HG03095 (cell line): ENCODE measurements at regions not wholly inside any gene's neighbourhood (a gene's known extent, or its start where the extent isn't known, plus 50 kb on each side); places are given as distances from the start of the nearest gene placed in this dataset.
A peak's percentile ranks its signal among the peaks of the same experiment; 100 is the strongest.
"Not testable (repeated sequence)": the region's sequence is repeated elsewhere in the genome, so short reads cannot be mapped to it uniquely, and the experiment has no call there.

ENCODE experiments used
- ATAC-seq: cut with Tn5 transposase; IDR thresholded peaks from one replicate; pipeline ENCODE4 v1.9.1; 2021; ENCODE audit warnings: moderate library complexity; ENCODE audit not compliant: unreplicated experiment

DNA sequence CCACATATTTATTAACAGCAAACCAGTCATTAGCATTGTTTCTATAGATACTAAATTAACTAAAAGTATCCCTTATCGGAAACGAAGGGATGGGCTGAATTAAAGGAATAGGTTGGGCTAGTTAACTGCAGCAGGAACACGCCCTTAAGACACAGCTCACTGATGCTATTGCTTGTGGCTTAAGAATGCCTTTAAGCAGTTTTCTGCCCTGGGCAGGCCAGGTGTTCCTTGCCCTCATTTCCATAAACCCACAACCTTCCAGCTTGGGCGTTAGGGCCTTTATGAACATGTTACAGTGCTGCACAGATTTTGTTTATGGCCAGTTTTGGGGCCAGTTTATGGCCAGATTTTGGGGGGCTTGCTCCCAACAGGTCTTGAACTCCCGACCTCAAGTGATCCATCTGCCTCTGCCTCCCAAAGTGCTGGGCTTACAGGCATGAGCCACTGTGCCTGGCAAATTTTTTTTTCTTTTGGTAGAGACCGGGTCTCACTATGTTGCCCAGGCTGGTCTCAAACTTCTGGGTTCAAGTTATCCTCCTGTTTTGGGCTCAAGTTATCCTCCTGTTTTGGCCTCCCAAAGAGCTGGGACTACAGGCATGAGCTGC lies 90.1 kb upstream of the GRIN2A start:
- not testable (repeated sequence) for ATAC-seq

DNA sequence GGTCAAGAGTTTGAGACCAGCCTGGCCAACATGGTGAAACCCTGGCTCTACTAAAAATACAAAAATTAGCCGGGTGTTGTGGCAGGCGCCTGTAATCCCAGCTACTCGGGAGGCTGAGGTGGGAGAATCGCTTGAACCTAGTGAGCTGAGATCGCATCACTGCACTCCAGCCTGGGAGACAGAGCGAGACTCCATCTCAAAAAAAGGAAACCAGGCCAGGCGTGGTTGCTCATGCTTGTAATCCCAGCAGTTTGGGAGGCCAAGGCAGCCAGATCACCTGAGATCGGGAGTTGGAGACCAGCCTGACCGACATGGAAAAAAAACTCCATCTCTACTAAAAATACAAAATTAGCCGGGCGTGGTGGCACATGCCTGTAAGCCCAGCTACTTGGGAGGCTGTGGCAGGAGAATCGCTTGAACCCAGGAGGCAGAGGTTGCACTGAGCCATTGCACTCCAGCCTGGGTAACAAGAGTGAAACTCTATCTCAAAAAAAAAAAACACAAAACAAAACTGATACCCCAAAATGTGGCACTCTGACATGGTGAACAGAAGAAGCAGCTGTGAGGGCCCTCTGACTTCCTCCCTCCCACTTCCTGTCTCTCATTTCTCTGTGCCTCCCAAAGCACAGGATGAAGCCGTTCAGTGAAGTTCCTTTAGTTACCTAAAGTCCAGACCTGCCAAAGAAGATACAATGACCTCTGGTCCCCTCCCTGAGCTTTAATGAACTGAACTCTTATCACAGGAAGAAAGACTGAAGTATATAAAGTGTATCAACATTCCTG lies 93.2 kb upstream of the GRIN2A start:
- ATAC-seq, result peak; percentile 73

DNA sequence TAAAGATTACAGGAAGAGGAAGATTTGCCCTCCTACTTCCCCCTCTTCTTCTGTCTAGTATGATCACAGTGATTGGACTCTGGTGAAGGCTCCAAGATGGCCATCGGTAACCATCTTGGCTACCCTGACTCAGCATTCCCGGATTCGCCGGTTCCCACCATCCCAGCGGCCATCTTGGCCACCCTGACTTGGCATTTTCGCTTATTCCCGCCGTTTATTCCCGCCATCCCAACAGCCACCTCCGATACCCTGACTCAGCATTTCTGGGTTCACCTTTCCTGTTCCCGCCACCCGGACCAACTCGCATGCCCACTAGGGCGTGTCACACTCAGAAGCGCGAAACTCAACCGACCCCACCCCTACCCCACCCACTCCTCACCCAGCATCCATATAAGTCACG lies 95.4 kb upstream of the GRIN2A start:
- ATAC-seq, result no peak

DNA sequence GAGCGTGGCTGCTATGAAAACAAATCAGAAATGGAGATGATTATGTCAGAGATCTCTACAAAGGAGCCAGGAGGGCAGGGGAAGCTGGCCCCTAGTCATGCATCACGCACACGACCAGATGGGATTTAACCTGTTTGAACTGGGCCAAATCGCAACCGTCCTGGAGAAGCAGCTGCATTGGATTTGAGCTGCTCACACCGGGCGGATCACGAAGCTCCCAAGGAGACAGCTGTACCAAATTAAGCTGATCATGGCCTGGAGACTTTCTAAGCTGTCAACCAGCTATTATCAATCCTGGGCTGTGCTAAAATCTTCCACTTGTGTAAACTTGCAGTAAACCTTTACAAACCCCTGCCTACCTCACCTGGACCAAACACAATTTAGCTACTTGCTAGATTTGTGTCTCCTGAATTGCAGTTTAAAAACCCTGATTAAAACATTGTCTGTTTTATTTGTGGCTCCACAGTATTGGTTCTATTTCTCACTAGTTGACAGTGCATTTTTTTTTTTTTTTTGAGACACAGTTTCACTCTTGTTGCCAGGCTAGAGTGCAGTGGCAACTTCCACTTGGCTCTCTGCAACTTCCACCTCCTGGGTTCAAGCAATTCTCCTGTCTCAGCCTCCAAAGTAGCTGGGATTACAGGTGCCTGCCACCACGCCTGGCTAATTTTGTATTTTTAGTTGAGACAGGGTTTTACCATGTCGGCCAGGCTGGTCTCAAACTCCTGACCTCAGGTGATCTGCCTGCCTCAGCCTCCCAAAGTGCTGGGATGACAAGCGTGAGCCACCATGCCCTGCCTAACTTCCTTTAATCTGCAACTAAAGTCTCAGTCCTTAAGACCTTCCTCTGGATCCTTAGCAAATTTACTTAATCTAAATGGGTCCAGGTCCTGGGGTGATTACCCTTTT lies 98.3 kb upstream of the GRIN2A start:
- no peak for ATAC-seq

DNA sequence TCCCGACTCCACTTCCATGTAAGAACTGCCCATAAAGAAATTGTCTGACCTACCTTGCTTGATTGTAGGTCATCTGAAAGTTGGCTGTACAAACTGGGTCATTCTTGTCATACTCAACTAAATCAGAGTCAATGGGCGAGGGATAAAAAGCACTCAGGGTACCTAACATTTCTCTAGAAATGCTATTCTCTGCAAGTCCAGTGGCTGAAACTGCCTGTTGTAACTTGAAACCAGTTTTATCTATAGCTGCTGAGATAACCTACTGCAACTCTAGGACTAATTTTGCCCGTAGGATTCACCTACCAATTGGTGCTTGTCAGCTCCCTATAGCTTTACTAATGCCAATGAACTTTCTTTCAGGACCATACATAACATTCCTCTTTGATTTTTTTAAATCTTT lies 100.1 kb upstream of the GRIN2A start:
- no peak for ATAC-seq

DNA sequence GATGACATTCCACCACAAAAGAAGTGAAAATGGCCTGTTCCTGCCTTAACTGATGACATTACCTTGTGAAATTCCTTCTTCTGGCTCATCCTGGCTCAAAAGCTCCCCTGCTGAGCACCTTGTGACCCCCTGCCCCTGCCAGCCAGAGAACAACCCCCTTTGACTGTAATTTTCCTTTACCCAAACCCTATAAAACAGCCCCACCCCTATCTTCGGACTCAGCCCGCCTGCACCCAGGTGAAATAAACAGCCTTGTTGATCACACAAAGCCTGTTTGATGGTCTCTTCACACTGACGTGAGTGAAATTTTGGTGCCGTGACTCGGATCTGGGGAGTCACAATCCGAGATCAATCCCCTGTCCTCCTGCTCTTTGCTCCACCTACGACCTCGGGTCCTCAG lies 101.0 kb upstream of the GRIN2A start:
- not testable (repeated sequence) for ATAC-seq

DNA sequence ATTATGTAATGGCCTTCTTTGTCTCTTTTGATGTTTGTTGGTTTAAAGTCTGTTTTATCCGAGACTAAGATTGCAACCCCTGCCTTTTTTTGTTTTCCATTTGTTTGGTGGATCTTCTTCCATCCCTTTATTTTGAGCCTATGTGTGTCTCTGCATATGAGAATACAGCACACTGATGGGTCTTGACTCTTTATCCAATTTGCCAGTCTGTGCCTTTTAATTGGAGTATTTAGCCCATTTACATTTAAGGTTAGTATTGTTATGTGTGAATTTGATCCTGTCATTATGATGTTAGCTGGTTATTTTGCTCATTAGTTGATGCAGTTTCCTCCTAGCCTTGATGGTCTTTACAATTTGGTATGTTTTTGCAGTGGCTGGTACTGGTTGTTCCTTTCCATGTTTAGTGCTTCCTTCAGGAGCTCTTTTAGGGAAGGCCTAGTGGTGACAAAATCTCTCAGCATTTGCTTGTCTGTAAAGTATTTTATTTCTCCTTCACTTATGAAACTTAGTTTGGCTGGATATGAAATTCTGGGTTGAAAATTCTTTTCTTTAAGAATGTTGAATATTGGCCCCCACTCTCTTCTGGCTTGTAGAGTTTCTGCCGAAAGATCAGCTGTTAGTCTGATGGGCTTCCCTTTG lies 95.3 kb upstream of the ATF7IP2 start:
- not testable (repeated sequence) for ATAC-seq

DNA sequence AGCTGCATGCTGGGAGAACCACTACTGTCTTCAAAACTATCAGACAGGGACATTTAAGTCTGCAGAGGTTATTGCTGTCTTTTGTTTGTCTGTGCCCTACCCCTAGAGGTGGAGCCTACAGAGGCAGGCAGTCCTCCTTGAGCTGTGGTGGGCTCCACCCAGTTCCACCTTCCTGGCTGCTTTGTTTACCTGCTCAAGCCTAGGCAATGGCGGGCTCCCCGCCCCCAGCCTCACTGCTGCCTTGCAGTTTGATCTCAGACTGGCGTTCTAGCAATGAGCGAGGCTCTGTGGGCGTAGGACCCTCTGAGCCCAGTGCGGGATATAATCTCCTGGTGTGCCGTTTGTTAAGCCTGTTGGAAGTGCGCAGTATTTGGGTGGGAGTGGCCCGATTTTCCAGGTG lies 93.7 kb upstream of the ATF7IP2 start:
- not testable (repeated sequence) for ATAC-seq

DNA sequence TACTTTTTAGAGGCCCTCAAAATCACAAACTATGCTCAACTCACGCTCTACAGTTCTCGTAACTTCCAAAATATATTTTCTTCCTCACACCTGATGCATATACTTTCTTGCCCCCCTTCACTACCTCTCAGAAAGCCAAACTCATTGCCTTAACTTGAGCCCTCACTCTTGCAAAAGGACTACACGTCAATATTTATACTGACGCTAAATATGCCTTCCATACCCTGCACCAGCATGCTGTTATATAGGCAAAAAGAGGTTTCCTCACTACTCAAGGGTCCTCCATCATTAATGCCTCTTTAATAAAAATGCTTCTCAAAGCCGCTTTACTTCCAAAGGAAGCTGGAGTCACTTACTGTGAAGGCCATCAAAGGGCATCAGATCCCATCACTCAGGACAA lies 92.9 kb upstream of the ATF7IP2 start:
- not testable (repeated sequence) for ATAC-seq

DNA sequence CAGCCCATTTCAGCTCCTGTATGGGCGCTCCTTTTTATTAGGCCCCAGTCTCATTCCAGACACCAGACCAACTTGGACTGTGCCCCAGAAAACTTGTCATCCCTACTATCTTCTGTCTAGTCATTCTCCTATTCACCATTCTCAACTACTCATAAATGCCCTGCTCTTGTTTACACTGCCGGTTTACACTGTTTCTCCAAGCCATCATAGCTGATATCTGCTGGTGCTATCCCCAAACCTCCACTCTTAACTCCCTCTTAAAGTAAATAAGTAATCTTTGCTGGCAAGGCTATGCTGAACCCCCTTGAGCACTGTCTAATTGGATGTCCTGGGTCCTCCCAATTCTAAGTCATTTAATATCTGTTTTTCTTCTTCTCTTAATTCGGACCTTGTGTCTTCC lies 91.7 kb upstream of the ATF7IP2 start:
- not testable (repeated sequence) for ATAC-seq

DNA sequence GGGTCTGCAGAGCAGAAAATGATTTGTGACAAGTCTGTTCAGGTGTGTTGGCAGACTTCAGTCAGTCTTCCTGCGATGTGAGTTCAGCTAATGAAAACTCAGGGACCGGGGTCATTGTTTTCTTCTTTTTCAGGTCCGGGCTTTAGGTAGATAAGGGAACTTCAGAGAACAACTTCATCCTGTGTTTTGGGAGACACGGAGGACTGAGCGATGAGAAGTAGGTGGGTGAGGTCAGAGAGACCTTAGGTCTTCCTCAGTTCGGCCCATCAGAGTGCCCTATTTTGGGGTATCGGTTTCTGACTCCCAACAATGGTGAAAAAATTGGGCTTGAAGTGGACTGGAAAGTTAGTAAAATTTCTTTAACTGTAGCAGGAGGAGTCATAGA lies 88.9 kb upstream of the ATF7IP2 start:
- ATAC-seq, result peak; percentile 28

DNA sequence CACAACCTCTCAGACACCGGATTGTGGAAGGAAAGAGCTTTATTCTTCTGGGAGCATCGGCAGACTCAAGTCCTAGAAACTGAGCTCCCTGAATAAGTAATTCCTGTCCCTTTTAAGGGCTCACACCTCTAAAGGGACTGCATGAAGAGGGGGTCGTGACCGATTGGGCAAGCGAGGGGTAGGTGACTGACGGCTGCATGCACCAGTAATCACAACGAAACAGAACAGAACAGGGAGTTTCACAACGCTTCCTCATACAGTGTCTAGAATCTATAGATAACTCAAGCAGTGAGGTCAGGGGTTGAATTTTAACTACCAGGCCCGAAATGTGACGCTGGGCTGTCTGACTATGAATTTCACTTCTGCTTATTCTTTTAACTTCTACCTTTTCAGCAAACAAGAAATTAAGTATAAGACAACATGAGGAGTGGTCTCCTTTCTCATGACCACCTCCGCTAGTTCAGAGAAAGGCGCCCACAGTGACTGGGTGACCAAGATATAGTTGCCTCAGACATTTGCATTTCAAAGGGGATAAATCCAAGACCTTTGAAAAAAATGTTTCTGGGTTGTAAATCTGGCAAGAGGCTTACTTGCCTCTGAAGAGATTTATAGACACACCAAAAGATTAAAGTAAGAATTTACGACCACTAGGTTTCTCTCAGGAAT lies 88.4 kb upstream of the ATF7IP2 start:
- peak; percentile 95 for ATAC-seq

DNA sequence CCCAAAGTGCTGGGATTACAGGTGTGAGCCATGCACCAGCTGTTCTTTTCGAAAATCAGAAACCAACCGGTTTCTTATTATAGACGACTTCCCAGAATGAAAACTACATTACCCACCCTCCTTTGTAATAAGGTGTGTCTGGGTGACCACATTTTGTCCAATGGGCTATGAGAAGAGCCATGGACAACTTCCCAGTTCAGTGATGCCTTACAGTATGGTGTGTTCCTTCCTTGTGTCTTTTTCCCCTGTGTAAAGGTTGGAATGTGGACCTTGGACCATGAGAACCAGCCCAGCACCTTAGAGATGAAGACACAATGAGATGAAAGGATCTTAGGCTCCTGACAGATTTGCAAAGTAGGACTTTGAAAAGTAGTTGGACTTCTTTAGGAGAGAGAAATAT lies 85.0 kb upstream of the ATF7IP2 start:
- no peak for ATAC-seq

DNA sequence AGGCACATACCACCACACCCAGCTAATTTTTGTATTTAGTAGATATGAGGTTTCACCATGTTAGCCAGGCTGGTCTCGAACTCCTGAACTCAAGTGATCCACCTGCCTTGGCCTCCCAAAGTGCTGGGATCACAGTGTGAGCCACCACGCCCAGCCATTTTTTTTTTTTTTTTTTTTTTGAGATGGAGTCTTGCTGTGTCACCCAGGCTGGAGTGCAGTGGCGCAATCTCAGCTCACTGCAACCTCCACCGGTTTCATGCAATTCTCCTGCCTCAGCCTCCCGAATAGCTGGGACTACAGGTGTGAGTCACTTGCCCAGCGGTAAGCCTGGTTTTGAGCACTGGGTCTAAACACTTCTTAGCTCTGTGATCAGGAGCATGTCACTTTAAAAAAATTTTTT lies 84.3 kb upstream of the ATF7IP2 start:
- ATAC-seq, result not testable (repeated sequence)

DNA sequence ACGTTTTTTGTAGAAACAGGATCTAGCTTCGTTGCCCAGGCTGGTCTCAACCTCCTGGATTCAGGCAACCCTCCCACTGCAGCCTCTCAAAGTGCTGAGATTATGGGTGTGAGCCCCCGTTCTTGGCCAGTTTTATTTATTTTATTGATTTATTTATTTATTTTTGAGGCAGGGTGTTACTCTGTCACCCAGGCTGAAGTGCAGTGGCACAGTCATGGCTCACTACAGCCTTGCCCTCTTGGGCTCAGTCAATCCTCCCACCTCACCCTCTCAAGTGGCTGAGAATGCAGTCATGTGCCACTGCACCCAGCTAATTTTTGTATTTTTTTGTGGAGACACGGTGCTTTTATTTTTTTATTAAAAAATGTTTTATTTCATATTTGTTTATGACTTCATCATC lies 79.9 kb upstream of the ATF7IP2 start:
- ATAC-seq, result no peak

DNA sequence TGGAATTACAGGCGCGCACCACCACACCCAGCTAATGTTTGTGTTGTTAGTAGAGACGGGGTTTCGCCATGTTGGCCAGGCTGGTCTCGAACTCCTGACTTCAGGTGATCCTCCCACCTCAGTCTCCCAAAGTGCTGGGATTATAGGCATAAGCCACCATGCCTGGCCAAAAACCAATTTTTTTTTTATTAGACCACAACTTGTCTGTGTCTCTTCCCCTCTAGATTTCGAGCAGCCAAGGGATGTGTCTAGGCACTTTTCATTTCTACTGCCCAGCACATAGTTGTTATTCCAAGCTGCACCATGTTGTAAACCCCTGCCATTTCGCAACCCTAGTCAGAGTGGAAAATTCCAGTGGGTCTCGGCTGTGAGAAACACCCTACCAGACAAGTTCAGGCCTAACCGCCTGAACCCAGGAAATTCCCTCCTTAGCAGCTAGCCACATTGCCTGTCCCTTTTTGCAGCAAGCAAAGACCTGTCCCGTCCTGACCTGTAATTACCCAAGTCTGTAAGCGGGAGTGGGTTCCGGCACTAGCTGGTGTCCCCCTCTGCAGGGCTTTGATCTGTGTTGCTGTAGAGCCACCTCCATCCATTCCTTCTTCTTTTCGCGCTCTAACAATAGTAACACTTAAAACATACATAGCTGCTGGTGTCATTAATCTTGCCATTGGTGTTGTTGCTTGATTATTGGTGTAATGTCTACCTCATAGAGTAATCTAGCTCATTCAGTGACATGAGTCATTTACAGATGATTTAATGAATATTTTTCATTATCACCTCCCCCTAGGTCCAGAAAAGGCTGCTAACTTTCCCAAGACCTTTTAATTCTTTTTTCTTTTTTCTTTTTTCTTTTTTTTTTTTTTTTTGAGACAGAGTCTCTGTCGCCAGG lies 77.3 kb upstream of the ATF7IP2 start:
- no peak for ATAC-seq

DNA sequence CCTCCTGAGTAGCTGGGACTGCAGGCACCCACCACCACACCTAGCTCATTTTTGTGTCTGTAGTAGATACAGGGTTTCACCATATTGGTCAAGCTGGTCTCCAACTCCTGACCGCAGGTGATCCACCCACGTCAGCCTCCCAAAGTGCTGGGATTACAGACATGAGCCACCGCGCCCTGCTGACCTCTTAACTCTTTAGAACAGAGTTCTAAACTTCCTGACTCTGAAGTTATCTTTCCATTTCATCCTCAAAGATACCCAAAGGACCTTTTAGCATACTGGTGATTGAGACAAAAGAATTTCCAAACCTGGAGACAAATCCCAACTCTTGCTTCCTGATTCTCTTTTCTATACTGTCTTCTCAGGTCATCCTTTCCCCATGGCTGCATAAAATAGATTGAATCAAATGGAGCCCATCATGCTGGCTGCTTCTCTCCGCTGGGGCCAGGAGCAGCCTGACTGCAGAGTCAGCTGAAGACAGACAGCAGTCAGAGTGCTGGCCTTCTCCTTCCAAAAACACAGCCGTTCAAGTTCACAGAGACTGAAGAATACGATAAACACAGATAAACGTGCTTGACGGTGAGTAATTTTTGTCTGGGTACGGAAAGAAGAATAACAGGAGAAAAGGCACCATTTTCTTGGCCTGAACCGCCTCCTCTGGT lies 76.5 kb upstream of the ATF7IP2 start:
- no peak for ATAC-seq

DNA sequence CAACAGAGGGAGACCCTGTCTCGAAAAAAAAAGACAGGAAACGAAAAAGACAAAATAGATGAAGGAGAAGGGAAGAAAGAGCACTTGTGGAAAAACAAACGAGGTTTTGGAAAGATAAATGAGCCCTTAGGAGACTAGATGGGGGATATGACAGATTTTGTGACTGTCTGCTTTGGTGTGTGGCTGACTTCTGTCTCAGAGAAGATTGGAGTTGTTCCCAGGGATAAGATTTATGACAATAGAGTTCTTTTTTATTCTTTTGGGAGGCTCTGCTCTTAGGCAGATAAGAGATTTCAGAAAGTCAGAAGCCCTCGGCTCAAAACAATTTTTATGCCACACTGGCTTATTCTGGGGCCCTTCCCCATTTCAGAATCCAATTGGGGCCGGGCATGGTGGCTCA lies 73.9 kb upstream of the ATF7IP2 start:
- no peak for ATAC-seq
